H1 (cell line): ENCODE measurements at regions not wholly inside any gene's neighbourhood (a gene's known extent, or its start where the extent isn't known, plus 50 kb on each side); places are given as distances from the start of the nearest gene placed in this dataset.
A peak's percentile ranks its signal among the peaks of the same experiment; 100 is the strongest.

Experiments
- CTCF ChIA-PET: fragments of 300-600 bp; sonication (Branson Sonifier 250); formaldehyde crosslinking; loops from one replicate; lab custom pipeline; 2021; ENCODE audit not compliant: partially characterized antibody; lab: Charles Lee
- POLR2A ChIA-PET: fragments of 300-600 bp; sonication (Branson Sonifier 250); formaldehyde crosslinking; loops from one replicate; lab custom pipeline; 2021; ENCODE audit warnings: inconsistent platforms; ENCODE audit not compliant: partially characterized antibody; lab: Charles Lee
- DNase-seq, 2 experiments: peaks; one replicate each; pipeline versions ENCODE4 v3.0.0 to v3.0.0-alpha.2; 2010 to 2022; ENCODE audit warnings: low spot score in 2 of 2, low read depth in 1 of 2, mixed read lengths in 1 of 2
- FAIRE-seq: peaks from 2 replicates; lab custom pipeline; 2011; peaks lifted over from hg19 to GRCh38; lab: Jason Lieb, UNC
- H2AFZ ChIP-seq: 2 replicates; pipeline ENCODE4 v1.8.1; 2012; ENCODE audit warnings: low read length, inconsistent platforms
- H2AK5ac ChIP-seq: 2 replicates; pipeline ENCODE4 v1.6.1; 2013; ENCODE audit warnings: low read depth, low read length
- H2BK120ac ChIP-seq: replicated peaks from 2 replicates; pipeline ENCODE3; 2013; ENCODE audit warnings: low read depth, low read length, inconsistent platforms
- H2BK12ac ChIP-seq: 2 replicates; pipeline ENCODE4 v1.6.1; 2013; ENCODE audit warnings: low read depth, low read length
- H2BK15ac ChIP-seq: 2 replicates; pipeline ENCODE4 v1.6.1; 2013; ENCODE audit warnings: low read length
- H2BK20ac ChIP-seq: 2 replicates; pipeline ENCODE4 v1.6.1; 2013; ENCODE audit warnings: low read length
- H2BK5ac ChIP-seq: 2 replicates; pipeline ENCODE4 v1.6.1; 2013; ENCODE audit warnings: low read depth, low read length
- H3K14ac ChIP-seq: 2 replicates; pipeline ENCODE4 v1.6.1; 2013; ENCODE audit warnings: inconsistent platforms; ENCODE audit not compliant: insufficient read length
- H3K18ac ChIP-seq: 2 replicates; pipeline ENCODE4 v1.6.1; 2013; ENCODE audit warnings: low read length; ENCODE audit errors: extremely low read depth
- H3K23ac ChIP-seq: 2 replicates; pipeline ENCODE4 v1.6.1; 2013; ENCODE audit warnings: inconsistent platforms; ENCODE audit not compliant: insufficient read length
- H3K23me2 ChIP-seq: 2 replicates; pipeline ENCODE4 v1.6.1; 2013; ENCODE audit warnings: low read depth, low read length
- H3K27ac ChIP-seq: 2 replicates; pipeline ENCODE4 v1.6.1; 2011; ENCODE audit warnings: low read depth, low read length, inconsistent platforms
- H3K27me3 ChIP-seq, 4 experiments: replicated peaks in 1 of 4; 1 replicate in 1 of 4; 2 replicates in 3 of 4; pipeline versions ENCODE4 v1.6.1 to v1.8.1; 2011 to 2013; ENCODE audit warnings: low read length in 3 of 4, mild to moderate bottlenecking in 3 of 4, inconsistent platforms in 2 of 4, mixed read lengths in 2 of 4, moderate library complexity in 1 of 4; ENCODE audit not compliant: control insufficient read depth in 3 of 4, insufficient read depth in 3 of 4; ENCODE audit errors: extremely low read depth in 1 of 4
- H3K36me3 ChIP-seq, 4 experiments: 2 replicates each; pipeline versions ENCODE4 v1.6.1 to v1.8.1; 2011 to 2013; ENCODE audit warnings: mild to moderate bottlenecking in 4 of 4, low read length in 3 of 4, moderate library complexity in 2 of 4, control low read depth in 1 of 4, inconsistent platforms in 1 of 4; ENCODE audit not compliant: insufficient read depth in 4 of 4, control insufficient read depth in 2 of 4
- H3K4ac ChIP-seq: replicated peaks from 2 replicates; pipeline ENCODE3; 2013; ENCODE audit warnings: low read length, low read depth, mixed read lengths, inconsistent platforms; ENCODE audit not compliant: insufficient read length
- H3K4me1 ChIP-seq, 4 experiments: replicated peaks in 1 of 4; 1 replicate in 1 of 4; 2 replicates in 3 of 4; pipeline versions ENCODE4 v1.6.1 to v1.8.1; 2011 to 2013; ENCODE audit warnings: low read length in 3 of 4, inconsistent platforms in 2 of 4, mixed read lengths in 1 of 4; ENCODE audit not compliant: insufficient read depth in 4 of 4, control insufficient read depth in 3 of 4
- H3K4me2 ChIP-seq, 2 experiments: 2 replicates each; pipeline versions ENCODE4 v1.6.1 to v1.8.1; 2011 to 2013; ENCODE audit warnings: low read depth in 2 of 2, low read length in 2 of 2, control low read depth in 1 of 2, inconsistent platforms in 1 of 2, mild to moderate bottlenecking in 1 of 2; ENCODE audit not compliant: insufficient read depth in 1 of 2
- H3K4me3 ChIP-seq, 4 experiments: fragments of 200-600, 300-600 bp in 1 of 4; sonication (generic), shearing (Covaris generic), sonication (Bioruptor Twin) in 1 of 4; 2 replicates each; pipeline versions ENCODE4 v1.5.1 to v1.8.1; 2011 to 2016; ENCODE audit warnings: low read length in 4 of 4, low read depth in 3 of 4, control low read depth in 2 of 4, inconsistent platforms in 2 of 4, mild to moderate bottlenecking in 2 of 4, mixed read lengths in 1 of 4, moderate library complexity in 1 of 4; ENCODE audit not compliant: insufficient read depth in 2 of 4; ENCODE audit errors: extremely low read depth in 1 of 4
- H3K56ac ChIP-seq: replicated peaks from 2 replicates; pipeline ENCODE3; 2013; ENCODE audit warnings: low read depth, mild to moderate bottlenecking, mixed read lengths, low read length, inconsistent platforms; ENCODE audit not compliant: insufficient read length
- H3K79me1 ChIP-seq: 2 replicates; pipeline ENCODE4 v1.6.1; 2013; ENCODE audit warnings: low read depth, low read length, control low read depth
- H3K79me2 ChIP-seq, 2 experiments: 2 replicates each; pipeline versions ENCODE4 v1.6.1 to v1.8.1; 2012 to 2013; ENCODE audit warnings: low read length in 2 of 2, mild to moderate bottlenecking in 2 of 2, inconsistent platforms in 1 of 2; ENCODE audit not compliant: insufficient read depth in 2 of 2, control insufficient read depth in 1 of 2
- H3K9ac ChIP-seq, 4 experiments: replicated peaks in 1 of 4; 1 replicate in 1 of 4; 2 replicates in 3 of 4; pipeline versions ENCODE4 v1.6.1 to v1.8.1; 2011 to 2013; ENCODE audit warnings: low read depth in 3 of 4, low read length in 3 of 4, control low read depth in 2 of 4, mild to moderate bottlenecking in 2 of 4, moderate library complexity in 2 of 4, inconsistent platforms in 1 of 4; ENCODE audit errors: extremely low read depth in 1 of 4
- H3K9me3 ChIP-seq, 2 experiments: 2 replicates each; pipeline versions ENCODE4 v1.6.1 to v1.8.1; 2012 to 2013; ENCODE audit warnings: mild to moderate bottlenecking in 2 of 2, moderate library complexity in 2 of 2, control low read depth in 1 of 2, inconsistent platforms in 1 of 2, low read depth in 1 of 2, low read length in 1 of 2, mixed read lengths in 1 of 2; ENCODE audit not compliant: insufficient read depth in 2 of 2
- H4K20me1 ChIP-seq, 2 experiments: replicated peaks in 1 of 2; 2 replicates each; pipeline versions ENCODE3 to v1.8.1; 2011 to 2013; ENCODE audit warnings: inconsistent platforms in 2 of 2, low read length in 2 of 2, mild to moderate bottlenecking in 1 of 2; ENCODE audit not compliant: insufficient read depth in 2 of 2, control insufficient read depth in 1 of 2
- H4K5ac ChIP-seq: 2 replicates; pipeline ENCODE4 v1.6.1; 2013; ENCODE audit warnings: low read length, low read depth, mixed read lengths, inconsistent platforms; ENCODE audit not compliant: insufficient read length
- H4K8ac ChIP-seq: 2 replicates; pipeline ENCODE4 v1.8.0; 2013; ENCODE audit warnings: mild to moderate bottlenecking, moderate library complexity, low read length, inconsistent platforms; ENCODE audit not compliant: insufficient read depth; ENCODE audit errors: extremely low read depth
- H4K91ac ChIP-seq: replicated peaks from 2 replicates; pipeline ENCODE3; 2013; ENCODE audit warnings: low read length, mixed read lengths, inconsistent platforms; ENCODE audit not compliant: insufficient read length
- CHD1 ChIP-seq: IDR thresholded peaks from 2 replicates; pipeline ENCODE4 v1.6.1; 2012; ENCODE audit warnings: low read depth, low read length, improper control_type of control experiment
- CREB1 ChIP-seq: IDR thresholded peaks from 2 replicates; pipeline ENCODE4 v1.6.1; 2012; ENCODE audit warnings: inconsistent platforms
- POLR2A ChIP-seq, 2 experiments: IDR thresholded peaks; 1 replicate in 1 of 2; 2 replicates in 1 of 2; pipeline ENCODE4 v1.6.1; 2011; ENCODE audit warnings: low read depth in 2 of 2, low read length in 2 of 2, mild to moderate bottlenecking in 2 of 2; ENCODE audit errors: control extremely low read depth in 1 of 2
- RXRA ChIP-seq: IDR thresholded peaks from 2 replicates; pipeline ENCODE4 v1.6.1; 2011; ENCODE audit warnings: low read depth, mild to moderate bottlenecking, low read length, moderate library complexity; ENCODE audit not compliant: insufficient read depth
- SIN3A ChIP-seq, 2 experiments: IDR thresholded peaks in 1 of 2; conservative IDR thresholded peaks in 1 of 2; 2 replicates each; pipeline ENCODE4 v1.6.1; 2011 to 2012; ENCODE audit warnings: low read length in 2 of 2, improper control_type of control experiment in 1 of 2, low read depth in 1 of 2, mild to moderate bottlenecking in 1 of 2
- SIX5 ChIP-seq: IDR thresholded peaks from 2 replicates; pipeline ENCODE4 v1.6.1; 2011; ENCODE audit warnings: mild to moderate bottlenecking, low read depth, low read length
- WGBS, 2 experiments: shearing (Covaris generic) in 1 of 2; methylation state at CpG; one replicate each; pipeline versions ENCODE4 v1.1.6 to v1.1.7; 2013 to 2015; ENCODE audit warnings: low lambda C conversion rate in 2 of 2, mixed read lengths in 2 of 2, inconsistent platforms in 1 of 2, low coverage in 1 of 2, missing lambda C conversion rate in 1 of 2; ENCODE audit not compliant: insufficient replicate concordance in 2 of 2, insufficient coverage in 1 of 2, insufficient read length in 1 of 2; ENCODE audit errors: extremely low coverage in 1 of 2, missing lambda C conversion rate in 1 of 2; 5-methylcytosine and 5-hydroxymethylcytosine counted together
- TF ChIP-seq, protein P1 (sequence below): IDR thresholded peaks from 2 replicates; pipeline ENCODE4 v1.6.1; 2011; ENCODE audit warnings: low read depth, mild to moderate bottlenecking, low read length; ENCODE audit not compliant: insufficient read depth

DNA sequence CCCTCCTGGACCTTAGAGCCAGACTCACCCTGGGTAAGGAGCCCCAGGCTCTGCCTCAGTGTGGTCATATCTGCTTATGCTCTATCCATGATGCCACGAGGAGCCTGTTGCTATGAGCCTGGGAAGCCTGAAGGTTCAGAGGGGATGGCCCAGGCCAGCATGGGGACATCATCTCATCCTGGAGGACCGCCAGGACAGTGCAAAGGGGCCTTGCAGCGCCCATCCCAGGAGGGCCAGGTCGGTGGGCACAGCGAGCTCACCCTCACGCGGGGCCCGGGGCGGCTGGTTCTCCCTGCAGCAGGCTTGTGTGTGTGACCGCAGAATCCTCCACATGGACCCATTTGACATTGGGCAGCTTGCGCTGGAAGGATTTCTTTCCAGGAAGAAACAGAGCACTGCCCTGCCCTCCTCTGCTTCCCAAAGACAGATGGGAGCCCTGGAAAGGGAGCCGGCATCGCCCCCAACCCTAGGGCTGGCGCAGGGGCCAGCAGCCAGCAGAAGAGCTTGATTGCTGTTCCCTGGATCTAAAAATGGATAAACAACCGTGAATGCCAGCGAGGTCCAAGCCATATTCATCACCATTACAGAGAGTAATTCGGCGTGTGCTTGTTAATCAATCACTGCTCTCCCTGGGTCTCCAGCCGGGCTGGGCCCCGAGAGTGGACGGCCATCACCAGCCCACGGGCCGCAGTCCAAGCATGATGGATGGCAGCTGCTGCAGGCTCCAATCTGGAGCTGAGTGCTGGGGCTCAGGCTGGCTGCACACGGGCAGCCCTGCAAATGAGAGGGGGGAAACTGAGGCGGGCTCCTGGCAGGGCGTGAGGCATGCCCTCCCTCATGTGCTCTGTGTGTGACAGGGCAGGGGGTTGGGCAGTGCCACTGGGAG, 739.7 kb downstream of the BRD1 start:
- H3K4ac ChIP-seq: no peak overlapping the region
- no peak for FAIRE-seq
- TF ChIP-seq, protein P1, sequence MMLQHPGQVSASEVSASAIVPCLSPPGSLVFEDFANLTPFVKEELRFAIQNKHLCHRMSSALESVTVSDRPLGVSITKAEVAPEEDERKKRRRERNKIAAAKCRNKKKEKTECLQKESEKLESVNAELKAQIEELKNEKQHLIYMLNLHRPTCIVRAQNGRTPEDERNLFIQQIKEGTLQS: no peak
- TF ChIP-seq POLR2A (IDR thresholded peaks at IDR 0.05; ENCODE audit: control extremely low read depth in 1 of 2, low read depth in 2 of 2, low read length in 2 of 2) (no peak), SIX5 (no peak), SIN3A (conservative IDR thresholded peaks at IDR 0.05 in 1 of 2, IDR thresholded peaks at IDR 0.05 in 1 of 2; ENCODE audit: low read depth in 1 of 2, low read length in 2 of 2) (no peak), RXRA (no peak), CHD1 (no peak), CREB1 (no peak)
- H4K20me1 ChIP-seq: peaks cover 0 to 2% of the 10 kb centered on the region in 2 experiments
- H3K4me2 ChIP-seq: no peak overlapping the region
- H2BK120ac ChIP-seq: no peak overlapping the region
- no peak overlapping the region for H2AK5ac ChIP-seq
- 89% methylated on average over 18 of the region's 26 CpGs; no CpG with 5 or more reads in 1 of the 2 experiments for WGBS, 2 experiments
- no peak overlapping the region for H4K91ac ChIP-seq
- no peak overlapping the region for H3K14ac ChIP-seq
- H4K8ac ChIP-seq: peak overlapping the region; percentile 62; the same call in 1 of the 2 replicates
- ChIA-PET CTCF (no interaction called here), POLR2A (no interaction called here)
- H3K9me3 ChIP-seq: no peaks in the 10 kb centered on the region
- no peak overlapping the region for H2BK12ac ChIP-seq
- no peak for DNase-seq
- H2BK5ac ChIP-seq: no peak overlapping the region
- H3K9ac ChIP-seq: no peak overlapping the region
- H3K23ac ChIP-seq: no peak overlapping the region
- H4K5ac ChIP-seq: no peak overlapping the region
- no peak overlapping the region for H2BK15ac ChIP-seq
- H3K27me3 ChIP-seq: no peaks in the 10 kb centered on the region
- H3K18ac ChIP-seq: no peak overlapping the region
- no peaks in the 10 kb centered on the region; a peak in 1 of 7 replicates for H3K4me1 ChIP-seq
- H2BK20ac ChIP-seq: no peak overlapping the region
- no peak overlapping the region for H3K27ac ChIP-seq
- H3K4me3 ChIP-seq: no peak overlapping the region
- no peaks in the 10 kb centered on the region for H3K79me1 ChIP-seq
- H2AFZ ChIP-seq: no peak overlapping the region
- no peak overlapping the region for H3K56ac ChIP-seq
- H3K23me2 ChIP-seq: peaks cover 2% of the 10 kb centered on the region; the same call in 1 of the 2 replicates
- no peaks in the 10 kb centered on the region for H3K36me3 ChIP-seq
- H3K79me2 ChIP-seq: no peaks in the 10 kb centered on the region
